HCT116 (cell line): ENCODE measurements at regions not wholly inside any gene's neighbourhood (a gene's known extent, or its start where the extent isn't known, plus 50 kb on each side); places are given as distances from the start of the nearest gene placed in this dataset.

Experiments used
- ATAC-seq: fragments of 200-7000 bp; cut with Tn5 transposase; 2 replicates; pipeline ENCODE4 v1.9.1; 2020; ENCODE audit warnings: mild to moderate bottlenecking, moderate library complexity
- BruUV-seq: library from RNA; stranded (reverse); fragments of 400-500 nt; replicated peaks from 2 replicates; lab custom pipeline; 2021; lab: Mats Ljungman, UMichigan
- CTCF ChIA-PET: fragments of 300-600 bp; sonication (Branson Sonifier 250); formaldehyde crosslinking; loops from one replicate; lab custom pipeline; 2021; ENCODE audit warnings: antibody characterized with exemption; lab: Charles Lee
- POLR2A ChIA-PET: fragments of 300-600, 350-600 bp; sonication (Branson Sonifier 250); formaldehyde crosslinking; loops from one replicate; lab custom pipeline; 2021; ENCODE audit warnings: antibody characterized with exemption; lab: Charles Lee
- RAD21 ChIA-PET, 2 experiments: fragments of 300-600 bp; sonication (Branson Sonifier 250); formaldehyde crosslinking; loops; one replicate each; lab custom pipeline; 2023; ENCODE audit warnings: low total read pairs in 2 of 2; ENCODE audit not compliant: uncharacterized antibody in 2 of 2, unreplicated experiment in 2 of 2, low non-redundant PET in 1 of 2; lab: Charles Lee
- DNase-seq: peaks from one replicate; pipeline ENCODE4 v3.0.0-alpha.2; 2010; ENCODE audit warnings: low read depth, low spot score
- H2AFZ ChIP-seq: fragments of 200-600 bp; shearing (Covaris generic), sonication (generic); 2 replicates; pipeline ENCODE4 v1.6.1; 2017; ENCODE audit warnings: low read depth, mixed run types, mixed read lengths, antibody characterized with exemption, low read length; ENCODE audit not compliant: poor library complexity, severe bottlenecking
- H3K27ac ChIP-seq: 2 replicates; pipeline ENCODE4 v1.5.1; 2012; ENCODE audit warnings: low read depth, low read length
- H3K27me3 ChIP-seq: fragments of 200-600 bp; sonication (generic); 2 replicates; pipeline ENCODE4 v1.6.1; 2016; ENCODE audit warnings: mixed run types, low read length, mixed read lengths; ENCODE audit not compliant: insufficient read depth
- H3K36me3 ChIP-seq, 2 experiments: fragments of 200-500 bp in 1 of 2; fragments of 200-600 bp in 1 of 2; sonication (Bioruptor generic) in 1 of 2; sonication (generic) in 1 of 2; 2 replicates each; pipeline versions ENCODE4 v1.5.1 to v1.6.1; 2014 to 2016; ENCODE audit warnings: low read length in 2 of 2, inconsistent platforms in 1 of 2, mixed read lengths in 1 of 2, mixed run types in 1 of 2; ENCODE audit not compliant: insufficient read depth in 2 of 2, control insufficient read depth in 1 of 2
- H3K4me1 ChIP-seq, 2 experiments: fragments of 200-600 bp in 1 of 2; sonication (generic) in 1 of 2; 2 replicates each; pipeline versions ENCODE4 v1.5.1 to v1.6.1; 2012 to 2017; ENCODE audit warnings: low read length in 2 of 2, inconsistent platforms in 1 of 2, mild to moderate bottlenecking in 1 of 2, mixed read lengths in 1 of 2, mixed run types in 1 of 2, moderate library complexity in 1 of 2; ENCODE audit not compliant: insufficient read depth in 2 of 2, control insufficient read depth in 1 of 2
- H3K4me2 ChIP-seq: fragments of 200-600 bp; sonication (generic); 2 replicates; pipeline ENCODE4 v1.6.1; 2017; ENCODE audit warnings: mixed run types, low read length, mixed read lengths
- H3K4me3 ChIP-seq, 2 experiments: fragments of 200-600 bp in 1 of 2; sonication (generic) in 1 of 2; replicated peaks in 1 of 2; 2 replicates each; pipeline ENCODE4 v1.5.1; 2011 to 2016; ENCODE audit warnings: low read length in 2 of 2, control low read depth in 1 of 2, low read depth in 1 of 2, mild to moderate bottlenecking in 1 of 2, mixed read lengths in 1 of 2, mixed run types in 1 of 2
- H3K79me2 ChIP-seq: fragments of 200-600 bp; sonication (generic); 2 replicates; pipeline ENCODE4 v1.6.1; 2017; ENCODE audit warnings: mild to moderate bottlenecking, mixed run types, low read length, moderate library complexity, mixed read lengths; ENCODE audit not compliant: insufficient read depth
- H3K9ac ChIP-seq: fragments of 200-600 bp; sonication (generic); 2 replicates; pipeline ENCODE4 v1.6.1; 2016; ENCODE audit warnings: low read length, mixed read lengths
- H3K9me2 ChIP-seq: fragments of 200-600 bp; sonication (generic), shearing (Covaris generic); 2 replicates; pipeline ENCODE4 v1.6.1; 2017; ENCODE audit warnings: mixed run types, mild to moderate bottlenecking, moderate library complexity; ENCODE audit not compliant: insufficient read depth
- H3K9me3 ChIP-seq, 2 experiments: fragments of 200-500 bp in 1 of 2; fragments of 200-600 bp in 1 of 2; sonication (Bioruptor generic) in 1 of 2; sonication (generic) in 1 of 2; 2 replicates each; pipeline ENCODE4 v1.6.1; 2014 to 2017; ENCODE audit warnings: low read length in 2 of 2, mixed read lengths in 2 of 2, inconsistent platforms in 1 of 2, low read depth in 1 of 2, mild to moderate bottlenecking in 1 of 2, mixed run types in 1 of 2, moderate library complexity in 1 of 2; ENCODE audit not compliant: control insufficient read depth in 1 of 2, insufficient read depth in 1 of 2
- H4K20me1 ChIP-seq: fragments of 200-600 bp; sonication (generic), shearing (Covaris generic); 2 replicates; pipeline ENCODE4 v1.6.1; 2017; ENCODE audit warnings: mixed run types, mild to moderate bottlenecking, moderate library complexity; ENCODE audit not compliant: insufficient read depth
- RAD21 ChIP-seq: IDR thresholded peaks from 2 replicates; pipeline ENCODE4 v1.6.1; 2012; ENCODE audit warnings: low read depth, mild to moderate bottlenecking
- intact Hi-C: fragments of 100-400 bp; cut with micrococcal nuclease; formaldehyde crosslinking; loops from 2 replicates; pipeline ENCODE4 v1.10.0; 2022
- TF ChIP-seq, protein P1 (sequence below): IDR thresholded peaks from 2 replicates; pipeline ENCODE4 v1.6.1; 2011; ENCODE audit warnings: mild to moderate bottlenecking, low read length, moderate library complexity; ENCODE audit not compliant: insufficient replicate concordance; ENCODE audit errors: extremely low read depth
- TF ChIP-seq, protein P2 (sequence below), 3 experiments: fragments of 200-600 bp in 1 of 3; sonication (generic) in 1 of 3; IDR thresholded peaks in 2 of 3; conservative IDR thresholded peaks in 1 of 3; 2 replicates each; pipeline ENCODE4 v1.5.1; 2012 to 2017; ENCODE audit warnings: low read depth in 2 of 3, low read length in 2 of 3, antibody characterized with exemption in 1 of 3, borderline replicate concordance in 1 of 3, control low read depth in 1 of 3, mild to moderate bottlenecking in 1 of 3, mixed read lengths in 1 of 3, mixed run types in 1 of 3, moderate library complexity in 1 of 3; ENCODE audit not compliant: insufficient read depth in 1 of 3

DNA sequence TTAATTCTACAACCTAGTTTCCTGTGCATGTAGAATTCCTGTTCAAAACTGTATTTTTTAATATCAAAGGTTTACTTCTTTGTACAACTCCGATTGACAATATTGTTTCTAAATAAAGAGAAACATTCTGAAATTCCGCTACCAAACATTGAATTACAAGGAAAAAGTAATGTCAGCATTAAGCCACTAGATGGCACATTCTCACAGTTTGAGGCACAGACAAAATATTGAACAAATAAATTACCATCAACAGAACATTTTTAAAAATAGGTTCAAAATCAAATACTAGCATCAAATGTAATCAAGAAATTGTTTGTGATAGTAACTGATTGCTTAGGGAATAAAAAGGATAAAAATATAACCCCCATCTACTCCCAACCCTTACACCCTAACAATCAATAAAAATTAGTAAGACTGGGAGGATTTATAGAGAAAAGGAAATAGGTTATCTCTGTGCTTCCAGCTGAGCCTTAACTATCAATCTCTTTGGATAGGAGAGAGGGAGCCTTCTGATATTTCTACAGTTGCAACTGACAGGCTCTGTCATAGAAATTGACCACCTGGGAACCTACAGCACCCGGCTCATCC lies 86.6 kb upstream of the C7orf33 start:
- Histone ChIP-seq H3K4me1 (no peaks in the 10 kb centered on the region), H3K27ac (no peak overlapping the region), H3K4me3 (no peak overlapping the region), H2AFZ (peak overlapping the region; percentile 51), H3K9ac (no peak overlapping the region), H3K9me2 (no peaks in the 10 kb centered on the region), H4K20me1 (no peaks in the 10 kb centered on the region), H3K9me3 (no peaks in the 10 kb centered on the region), H3K27me3 (peaks cover 7% of the 10 kb centered on the region; the same call in 1 of the 2 replicates), H3K36me3 (no peaks in the 10 kb centered on the region), H3K4me2 (no peak overlapping the region), H3K79me2 (no peaks in the 10 kb centered on the region)
- POLR2A ChIA-PET, result no interaction called here
- DNase-seq (peak; percentile 24), ATAC-seq (no peak)
- TF ChIP-seq, protein P1, sequence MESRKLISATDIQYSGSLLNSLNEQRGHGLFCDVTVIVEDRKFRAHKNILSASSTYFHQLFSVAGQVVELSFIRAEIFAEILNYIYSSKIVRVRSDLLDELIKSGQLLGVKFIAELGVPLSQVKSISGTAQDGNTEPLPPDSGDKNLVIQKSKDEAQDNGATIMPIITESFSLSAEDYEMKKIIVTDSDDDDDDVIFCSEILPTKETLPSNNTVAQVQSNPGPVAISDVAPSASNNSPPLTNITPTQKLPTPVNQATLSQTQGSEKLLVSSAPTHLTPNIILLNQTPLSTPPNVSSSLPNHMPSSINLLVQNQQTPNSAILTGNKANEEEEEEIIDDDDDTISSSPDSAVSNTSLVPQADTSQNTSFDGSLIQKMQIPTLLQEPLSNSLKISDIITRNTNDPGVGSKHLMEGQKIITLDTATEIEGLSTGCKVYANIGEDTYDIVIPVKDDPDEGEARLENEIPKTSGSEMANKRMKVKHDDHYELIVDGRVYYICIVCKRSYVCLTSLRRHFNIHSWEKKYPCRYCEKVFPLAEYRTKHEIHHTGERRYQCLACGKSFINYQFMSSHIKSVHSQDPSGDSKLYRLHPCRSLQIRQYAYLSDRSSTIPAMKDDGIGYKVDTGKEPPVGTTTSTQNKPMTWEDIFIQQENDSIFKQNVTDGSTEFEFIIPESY, result no peak
- TF ChIP-seq, protein P2, sequence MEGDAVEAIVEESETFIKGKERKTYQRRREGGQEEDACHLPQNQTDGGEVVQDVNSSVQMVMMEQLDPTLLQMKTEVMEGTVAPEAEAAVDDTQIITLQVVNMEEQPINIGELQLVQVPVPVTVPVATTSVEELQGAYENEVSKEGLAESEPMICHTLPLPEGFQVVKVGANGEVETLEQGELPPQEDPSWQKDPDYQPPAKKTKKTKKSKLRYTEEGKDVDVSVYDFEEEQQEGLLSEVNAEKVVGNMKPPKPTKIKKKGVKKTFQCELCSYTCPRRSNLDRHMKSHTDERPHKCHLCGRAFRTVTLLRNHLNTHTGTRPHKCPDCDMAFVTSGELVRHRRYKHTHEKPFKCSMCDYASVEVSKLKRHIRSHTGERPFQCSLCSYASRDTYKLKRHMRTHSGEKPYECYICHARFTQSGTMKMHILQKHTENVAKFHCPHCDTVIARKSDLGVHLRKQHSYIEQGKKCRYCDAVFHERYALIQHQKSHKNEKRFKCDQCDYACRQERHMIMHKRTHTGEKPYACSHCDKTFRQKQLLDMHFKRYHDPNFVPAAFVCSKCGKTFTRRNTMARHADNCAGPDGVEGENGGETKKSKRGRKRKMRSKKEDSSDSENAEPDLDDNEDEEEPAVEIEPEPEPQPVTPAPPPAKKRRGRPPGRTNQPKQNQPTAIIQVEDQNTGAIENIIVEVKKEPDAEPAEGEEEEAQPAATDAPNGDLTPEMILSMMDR (IDR thresholded peaks at IDR 0.05 in 2 of 3, conservative IDR thresholded peaks at IDR 0.05 in 1 of 3; ENCODE audit: borderline replicate concordance in 1 of 3, insufficient read depth in 1 of 3, low read depth in 2 of 3, low read length in 2 of 3), result peak; percentile 50 to 85 (median 82)
- peak; percentile 88 for TF ChIP-seq RAD21
- RAD21 ChIA-PET, result interaction anchor here in 1 of 2 experiments (2.0 kb wide), 1 partner anchor 459 kb away, joined by 6 read pairs; no protein-coding TSS in a partner anchor
- no TSS peak for BruUV-seq
- CTCF ChIA-PET, result interaction anchor here (1.3 to 2.1 kb wide), 2 partner anchors 459 to 462 kb away, joined by 3 to 5 read pairs; no protein-coding TSS in a partner anchor
- intact Hi-C loops, result loop anchor here (1.0 to 2.0 kb wide), 2 partner anchors 23 to 458 kb away; no protein-coding TSS in a partner anchor
